A204.1 (cell line): ENCODE measurements at regions not wholly inside any gene's neighbourhood (a gene's known extent, or its start where the extent isn't known, plus 50 kb on each side); places are given as distances from the start of the nearest gene placed in this dataset.

ENCODE experiments used
- FAIRE-seq: peaks from 2 replicates; lab custom pipeline; 2012; peaks lifted over from hg19 to GRCh38; lab: Jason Lieb, UNC

GRCh38 chr1:201612645-201613044 is 73.7 kb downstream of the NAV1 start:
- no peak for FAIRE-seq

GRCh38 chr1:201614262-201615015 is 75.5 kb downstream of the NAV1 start:
- no peak for FAIRE-seq

- no peak for FAIRE-seq
These were observed 78.2 kb downstream of the NAV1 start for GRCh38 chr1:201617157-201617556.

- FAIRE-seq: no peak
These were observed 79.5 kb downstream of the NAV1 start for GRCh38 chr1:201618389-201618788.

- FAIRE-seq: no peak
These were observed 80.0 kb downstream of the NAV1 start for GRCh38 chr1:201618905-201619304.

- no peak for FAIRE-seq
These were observed 80.6 kb downstream of the NAV1 start for GRCh38 chr1:201619513-201619912.

- no peak for FAIRE-seq
These were observed 83.4 kb downstream of the NAV1 start for GRCh38 chr1:201622353-201622752.

- no peak for FAIRE-seq
These were observed 83.9 kb downstream of the NAV1 start for GRCh38 chr1:201622824-201623223.

GRCh38 chr1:201624741-201625225 is 85.9 kb downstream of the NAV1 start:
- no peak for FAIRE-seq

GRCh38 chr1:201625226-201625761 is 86.4 kb downstream of the NAV1 start:
- FAIRE-seq: no peak

- FAIRE-seq: no peak
These were observed 86.9 kb downstream of the NAV1 start for GRCh38 chr1:201625851-201626251.

GRCh38 chr1:201626629-201627275 is 87.8 kb downstream of the NAV1 start:
- FAIRE-seq: no peak

GRCh38 chr1:201628490-201628889 is 89.6 kb downstream of the NAV1 start:
- FAIRE-seq: no peak

- no peak for FAIRE-seq
These were observed 91.7 kb downstream of the NAV1 start for GRCh38 chr1:201630582-201630981.

GRCh38 chr1:201631037-201631436 is 92.1 kb downstream of the NAV1 start:
- FAIRE-seq: no peak

GRCh38 chr1:201632364-201632952 is 93.5 kb downstream of the NAV1 start:
- no peak for FAIRE-seq

- FAIRE-seq: no peak
These were observed 94.4 kb downstream of the NAV1 start for GRCh38 chr1:201633297-201633696.

- no peak for FAIRE-seq
These were observed 94.9 kb downstream of the NAV1 start for GRCh38 chr1:201633811-201634210.

GRCh38 chr1:201634261-201634660 is 95.3 kb downstream of the NAV1 start:
- FAIRE-seq: no peak

GRCh38 chr1:201636097-201636496 is 97.2 kb downstream of the NAV1 start:
- no peak for FAIRE-seq

- no peak for FAIRE-seq
These were observed 97.6 kb downstream of the NAV1 start for GRCh38 chr1:201636510-201636971.

- FAIRE-seq: no peak
These were observed 98.6 kb downstream of the NAV1 start for GRCh38 chr1:201637282-201638079.
